OCI-LY3 (cell line): ENCODE measurements at regions not wholly inside any gene's neighbourhood (a gene's known extent, or its start where the extent isn't known, plus 50 kb on each side); places are given as distances from the start of the nearest gene placed in this dataset.

Experiments
- CTCF ChIP-seq: fragments of 200-600, 300-600 bp; sonication (generic); IDR thresholded peaks from 2 replicates; pipeline ENCODE4 v1.5.1; 2014; ENCODE audit warnings: antibody characterized with exemption, low read length, low read depth
- EZH2phosphoT487 ChIP-seq: fragments of 200-600 bp; shearing (Covaris generic); IDR thresholded peaks from 2 replicates; pipeline ENCODE4 v1.6.1; 2018; ENCODE audit warnings: antibody characterized with exemption, mixed run types, low read depth

DNA sequence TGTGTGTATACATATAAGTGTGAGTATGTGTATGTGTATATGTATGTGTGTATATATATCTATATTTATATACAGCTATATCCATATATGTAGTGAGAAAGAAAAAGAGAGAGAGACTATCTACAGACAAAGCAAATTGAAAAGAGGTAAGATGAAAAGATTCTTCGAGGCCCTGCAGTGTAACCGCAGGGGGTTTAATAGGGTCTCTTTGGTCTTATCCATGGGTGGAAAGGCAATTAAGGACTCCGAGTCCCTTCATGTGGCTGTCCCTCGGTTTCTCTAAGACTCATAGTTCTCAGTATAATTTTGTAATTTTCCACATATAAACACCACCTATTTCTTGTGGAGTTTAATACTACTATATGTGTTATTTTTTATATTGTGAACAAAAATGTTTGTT lies 50.6 kb upstream of the JAZF1 start:
- TF ChIP-seq CTCF (no peak), EZH2phosphoT487 (no peak)
